ENCODE measurements at regions not wholly inside any gene's neighbourhood (a gene's known extent, or its start where the extent isn't known, plus 50 kb on each side); places are given as distances from the start of the nearest gene placed in this dataset.
"Not testable (repeated sequence)": the region's sequence is repeated elsewhere in the genome, so short reads cannot be mapped to it uniquely, and the experiment has no call there.

GRCh38 chr19:20482721-20483120 is 82.9 kb downstream of the ZNF737 start:
- peaks cover 58% of the 10 kb centered on the region for H3K9me3 Mint-ChIP-seq
- H3K27ac Mint-ChIP-seq = no peak overlapping the region
- no peaks in the 10 kb centered on the region for H3K27me3 Mint-ChIP-seq
- H3K4me3 Mint-ChIP-seq = no peak overlapping the region
- H3K4me1 Mint-ChIP-seq (ENCODE audit: low read depth) = no peaks in the 10 kb centered on the region
- peaks cover 8% of the 10 kb centered on the region for H3K36me3 Mint-ChIP-seq (ENCODE audit: low read depth)

DNA sequence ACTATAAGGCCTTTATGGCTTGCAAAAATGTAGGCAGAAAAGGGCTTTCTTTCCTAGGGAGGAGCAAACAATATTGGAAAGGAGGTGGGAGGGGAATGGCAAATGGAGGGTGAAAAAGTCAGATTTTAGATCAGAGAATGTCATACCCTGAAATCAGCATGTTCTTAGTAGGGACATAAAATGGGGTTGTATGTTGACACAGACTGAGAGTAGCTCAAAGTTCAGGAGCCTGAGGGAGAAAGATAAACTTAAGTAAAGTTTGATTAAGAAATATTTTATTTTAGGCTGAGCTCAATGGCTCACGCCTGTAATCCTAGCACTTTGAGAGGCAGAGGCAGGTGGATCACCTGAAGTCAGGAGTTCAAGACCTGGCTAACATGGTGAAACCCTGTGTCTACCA is 83.8 kb downstream of the ZNF737 start:
- H3K36me3 Mint-ChIP-seq (ENCODE audit: low read depth) = peaks cover 8% of the 10 kb centered on the region
- H3K9me3 Mint-ChIP-seq = peaks cover 62% of the 10 kb centered on the region
- no peaks in the 10 kb centered on the region for H3K4me1 Mint-ChIP-seq (ENCODE audit: low read depth)
- no peaks in the 10 kb centered on the region for H3K27me3 Mint-ChIP-seq
- H3K27ac Mint-ChIP-seq = no peak overlapping the region
- no peak overlapping the region for H3K4me3 Mint-ChIP-seq

GRCh38 chr19:20479483-20479882 is 86.1 kb downstream of the ZNF737 start:
- H3K36me3 Mint-ChIP-seq (ENCODE audit: low read depth) = peaks cover 11% of the 10 kb centered on the region
- H3K4me3 Mint-ChIP-seq = no peak overlapping the region
- no peaks in the 10 kb centered on the region for H3K4me1 Mint-ChIP-seq (ENCODE audit: low read depth)
- peaks cover 56% of the 10 kb centered on the region for H3K9me3 Mint-ChIP-seq
- no peak overlapping the region for H3K27ac Mint-ChIP-seq
- no peaks in the 10 kb centered on the region for H3K27me3 Mint-ChIP-seq

GRCh38 chr19:20478936-20479335 is 86.6 kb downstream of the ZNF737 start:
- no peak overlapping the region for H3K4me3 Mint-ChIP-seq
- H3K36me3 Mint-ChIP-seq (ENCODE audit: low read depth) = peaks cover 10% of the 10 kb centered on the region
- peaks cover 54% of the 10 kb centered on the region for H3K9me3 Mint-ChIP-seq
- no peaks in the 10 kb centered on the region for H3K4me1 Mint-ChIP-seq (ENCODE audit: low read depth)
- no peak overlapping the region for H3K27ac Mint-ChIP-seq
- H3K27me3 Mint-ChIP-seq = no peaks in the 10 kb centered on the region

GRCh38 chr19:20472854-20473253 is 92.7 kb downstream of the ZNF737 start:
- Mint-ChIP-seq H3K4me1 (ENCODE audit: low read depth) (no peaks in the 10 kb centered on the region), H3K27ac (no peak overlapping the region), H3K4me3 (no peak overlapping the region), H3K36me3 (ENCODE audit: low read depth) (peaks cover 6% of the 10 kb centered on the region), H3K27me3 (no peaks in the 10 kb centered on the region), H3K9me3 (peaks cover 38% of the 10 kb centered on the region)

GRCh38 chr19:20471431-20471830 is 94.2 kb downstream of the ZNF737 start:
- Mint-ChIP-seq H3K27ac (no peak overlapping the region), H3K9me3 (peaks cover 24% of the 10 kb centered on the region), H3K27me3 (no peaks in the 10 kb centered on the region), H3K4me3 (no peak overlapping the region), H3K36me3 (ENCODE audit: low read depth) (peaks cover 6% of the 10 kb centered on the region), H3K4me1 (ENCODE audit: low read depth) (no peaks in the 10 kb centered on the region)

DNA sequence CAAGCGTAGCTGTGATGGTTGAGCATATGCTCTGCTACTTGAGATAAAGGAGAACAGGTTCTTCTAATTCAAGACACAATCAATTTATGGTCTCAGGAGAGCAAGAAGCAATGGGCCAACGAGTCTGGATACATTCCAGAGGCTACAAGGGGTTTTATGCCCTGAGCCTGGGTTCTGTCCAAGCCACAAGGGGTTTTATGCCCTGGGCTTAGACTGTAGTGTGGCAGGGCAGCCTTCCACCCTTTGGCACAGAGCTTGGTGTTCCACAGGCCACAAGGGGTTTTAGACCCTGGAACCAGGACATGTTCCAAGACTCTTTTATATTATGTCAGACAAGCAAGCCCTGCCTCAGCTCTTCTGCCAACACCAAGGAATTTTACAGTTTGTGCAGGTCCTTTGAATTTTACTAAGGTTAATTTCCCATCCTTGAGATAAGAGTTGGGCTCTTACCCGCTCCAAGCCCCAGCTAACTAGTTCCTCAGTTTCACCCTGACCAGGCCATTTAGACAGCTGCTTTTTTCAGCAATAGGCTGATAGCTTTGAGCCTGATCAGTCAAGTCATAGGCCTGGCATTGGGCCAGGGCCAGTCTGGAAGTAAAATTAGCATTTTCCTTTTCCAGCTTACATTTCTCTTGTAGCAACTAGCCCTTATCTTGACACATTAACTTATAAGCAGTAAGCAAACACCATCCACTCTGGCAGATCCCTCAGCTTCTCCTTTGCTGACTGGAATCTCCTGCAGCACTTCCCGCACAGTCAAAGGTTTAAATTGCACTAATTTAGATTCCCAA is 95.0 kb downstream of the ZNF737 start:
- no peaks in the 10 kb centered on the region for H3K27me3 Mint-ChIP-seq
- H3K9me3 Mint-ChIP-seq = peaks cover 16% of the 10 kb centered on the region
- no peak overlapping the region for H3K4me3 Mint-ChIP-seq
- H3K27ac Mint-ChIP-seq = no peak overlapping the region
- H3K36me3 Mint-ChIP-seq (ENCODE audit: low read depth) = peaks cover under 1% of the 10 kb centered on the region
- H3K4me1 Mint-ChIP-seq (ENCODE audit: low read depth) = no peaks in the 10 kb centered on the region

- not testable (repeated sequence) for H3K4me3 Mint-ChIP-seq; H3K27me3 Mint-ChIP-seq; H3K27ac Mint-ChIP-seq; H3K36me3 Mint-ChIP-seq (ENCODE audit: low read depth); H3K4me1 Mint-ChIP-seq (ENCODE audit: low read depth)
- H3K9me3 Mint-ChIP-seq = peaks cover 11% of the 10 kb centered on the region
These were observed 99.0 kb downstream of the ZNF737 start for GRCh38 chr19:20466638-20466990.

DNA sequence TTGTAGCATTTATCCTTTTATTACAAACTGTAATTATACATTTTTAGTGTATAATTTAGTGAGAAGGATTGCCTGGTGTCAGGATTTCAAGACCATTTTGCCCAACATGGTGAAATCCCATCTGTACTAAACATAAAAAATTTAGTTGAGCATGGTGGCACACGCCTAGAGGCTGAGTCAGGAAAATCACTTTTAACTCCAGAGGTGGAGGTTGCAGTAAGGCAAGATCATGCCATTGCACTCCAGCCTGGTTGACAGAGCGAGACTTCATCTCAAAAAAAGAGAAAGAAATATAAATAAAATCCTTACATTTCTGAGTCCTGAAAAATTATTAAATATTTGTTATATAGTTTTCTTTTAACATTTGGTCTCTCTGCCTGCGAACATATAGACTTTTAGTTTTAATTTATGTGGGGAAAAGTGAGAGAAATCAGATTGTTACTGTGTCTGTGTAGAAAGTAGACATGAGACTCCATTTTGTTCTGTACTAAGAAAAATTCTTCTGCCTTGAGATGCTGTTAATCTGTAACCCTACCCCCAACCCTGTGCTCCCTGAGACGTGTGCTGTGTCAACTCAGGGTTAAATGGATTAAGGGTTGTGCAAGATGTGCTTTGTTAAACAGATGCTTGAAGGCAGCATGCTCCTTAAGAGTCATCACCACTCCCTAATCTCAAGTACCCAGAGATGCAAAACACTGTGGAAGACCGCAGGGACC is 99.5 kb downstream of the ZNF737 start:
- not testable (repeated sequence) for H3K9me3 Mint-ChIP-seq; H3K27ac Mint-ChIP-seq; H3K4me1 Mint-ChIP-seq (ENCODE audit: low read depth); H3K4me3 Mint-ChIP-seq; H3K36me3 Mint-ChIP-seq (ENCODE audit: low read depth); H3K27me3 Mint-ChIP-seq

DNA sequence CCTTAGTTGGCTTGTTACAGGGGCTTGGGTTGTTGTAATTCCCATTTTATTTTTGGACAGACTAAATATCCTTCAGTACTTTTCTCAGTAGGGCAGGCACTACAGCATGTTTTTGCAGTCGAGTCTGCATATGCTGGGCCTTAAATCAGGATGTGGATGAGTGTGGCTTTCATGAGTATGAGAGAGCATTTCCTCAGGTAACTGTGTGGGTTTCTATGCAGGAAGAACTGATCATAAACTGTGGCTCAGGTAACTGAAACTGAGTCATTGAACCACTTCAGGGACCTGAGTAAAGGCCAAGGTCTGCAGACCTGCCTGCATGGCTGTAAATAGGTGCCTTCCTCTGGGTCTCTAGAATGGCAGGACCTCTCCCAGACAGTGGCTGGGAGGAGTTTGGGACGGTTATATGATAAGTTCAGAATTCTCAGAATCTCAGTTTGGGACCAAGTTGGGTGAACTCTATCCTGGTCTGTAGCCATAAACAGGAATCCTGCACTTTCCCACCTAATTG is 112.1 kb downstream of the ZNF737 start:
- no peak overlapping the region for H3K27ac Mint-ChIP-seq
- H3K9me3 Mint-ChIP-seq = no peaks in the 10 kb centered on the region
- H3K27me3 Mint-ChIP-seq = no peaks in the 10 kb centered on the region
- peaks cover 8% of the 10 kb centered on the region for H3K4me1 Mint-ChIP-seq (ENCODE audit: low read depth)
- no peak overlapping the region for H3K4me3 Mint-ChIP-seq
- H3K36me3 Mint-ChIP-seq (ENCODE audit: low read depth) = no peaks in the 10 kb centered on the region

DNA sequence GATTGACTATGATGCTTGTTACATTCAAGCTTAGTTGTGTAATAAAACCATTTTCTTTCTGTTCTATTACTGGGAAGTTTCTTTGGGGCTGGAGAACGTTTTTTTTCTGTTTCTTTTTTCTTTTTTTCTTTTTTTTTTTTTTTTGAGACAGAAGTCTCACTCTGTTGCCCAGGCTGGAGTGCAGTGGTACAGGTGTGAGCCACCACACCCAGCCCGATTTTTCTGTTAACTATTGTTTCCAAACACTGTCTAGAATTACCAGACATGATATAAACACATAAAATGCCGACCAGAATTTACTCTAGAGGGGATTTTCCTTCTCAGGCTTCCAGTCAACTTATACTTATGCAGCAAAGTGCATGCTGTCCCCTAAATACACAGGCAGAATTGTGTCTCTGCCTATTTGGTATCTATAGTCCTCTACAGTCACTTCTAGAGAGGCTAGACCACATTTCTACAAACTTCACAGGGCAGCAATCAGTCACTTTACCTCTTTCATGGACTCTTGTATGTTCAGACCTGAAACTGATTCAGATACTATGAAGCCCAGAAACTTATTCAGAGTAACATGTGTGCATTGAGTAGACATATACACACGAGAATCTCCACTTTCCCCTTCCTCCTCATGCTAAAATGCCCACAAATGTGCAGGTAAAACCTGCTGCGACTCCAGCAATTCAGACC is 121.2 kb downstream of the ZNF737 start:
- no peaks in the 10 kb centered on the region for H3K27me3 Mint-ChIP-seq
- H3K27ac Mint-ChIP-seq = no peak overlapping the region
- no peaks in the 10 kb centered on the region for H3K36me3 Mint-ChIP-seq (ENCODE audit: low read depth)
- no peaks in the 10 kb centered on the region for H3K4me1 Mint-ChIP-seq (ENCODE audit: low read depth)
- H3K9me3 Mint-ChIP-seq = peaks cover 6% of the 10 kb centered on the region
- H3K4me3 Mint-ChIP-seq = no peak overlapping the region

GRCh38 chr19:20432266-20432842 is 133.2 kb downstream of the ZNF737 start:
- H3K27me3 Mint-ChIP-seq; H3K36me3 Mint-ChIP-seq (ENCODE audit: low read depth); H3K4me1 Mint-ChIP-seq (ENCODE audit: low read depth); H3K4me3 Mint-ChIP-seq; H3K27ac Mint-ChIP-seq; H3K9me3 Mint-ChIP-seq: not testable (repeated sequence)

DNA sequence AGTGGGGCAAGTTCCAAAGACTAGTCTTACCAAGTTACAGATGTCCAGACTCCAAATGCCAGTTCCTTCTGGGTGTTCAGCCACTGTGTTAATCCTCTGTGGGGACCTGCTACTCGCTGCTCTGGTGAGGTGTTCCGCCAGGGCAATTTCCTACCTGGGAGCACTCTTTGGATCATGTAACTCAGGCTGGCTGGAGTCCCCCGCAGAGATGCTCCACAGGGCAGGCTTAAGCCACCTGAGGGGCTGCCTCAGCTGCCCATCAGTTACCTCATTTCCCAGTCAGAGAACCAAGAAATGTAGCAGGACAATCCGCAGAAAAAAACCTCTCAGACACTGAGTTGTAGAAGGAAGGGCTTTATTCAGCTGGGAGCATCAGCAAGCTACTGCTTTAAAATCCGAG is 133.8 kb downstream of the ZNF737 start:
- H3K27me3 Mint-ChIP-seq = no peaks in the 10 kb centered on the region
- no peaks in the 10 kb centered on the region for H3K36me3 Mint-ChIP-seq (ENCODE audit: low read depth)
- peaks cover 6% of the 10 kb centered on the region for H3K9me3 Mint-ChIP-seq
- H3K4me1 Mint-ChIP-seq (ENCODE audit: low read depth) = no peaks in the 10 kb centered on the region
- no peak overlapping the region for H3K27ac Mint-ChIP-seq
- H3K4me3 Mint-ChIP-seq = no peak overlapping the region

- H3K9me3 Mint-ChIP-seq = peaks cover 6% of the 10 kb centered on the region
- H3K27ac Mint-ChIP-seq = peak overlapping the region; percentile 92
- peak overlapping the region; percentile 92 for H3K4me3 Mint-ChIP-seq
- H3K4me1 Mint-ChIP-seq (ENCODE audit: low read depth) = peaks cover 11% of the 10 kb centered on the region
- H3K36me3 Mint-ChIP-seq (ENCODE audit: low read depth) = peaks cover 39% of the 10 kb centered on the region
- H3K27me3 Mint-ChIP-seq = no peaks in the 10 kb centered on the region
These were observed 142.0 kb downstream of the ZNF737 start for GRCh38 chr19:20423381-20424197.

All from stimulated activated naive CD8-positive, alpha-beta T cell treated with anti-CD3 and anti-CD28 coated beads, Interleukin-15, Interleukin-2, amounts not matched to agents 100 ng/mL and 50 ng/mL, for 24 hours (primary cell).